IMR-90 (cell line): ENCODE measurements at regions not wholly inside any gene's neighbourhood (a gene's known extent, or its start where the extent isn't known, plus 50 kb on each side); places are given as distances from the start of the nearest gene placed in this dataset.

Source experiments
- ATAC-seq: fragments of 200-7000 bp; cut with Tn5 transposase; 2 replicates; pipeline ENCODE4 v1.9.1; 2020; ENCODE audit warnings: low read depth, mild to moderate bottlenecking, moderate library complexity
- BruUV-seq: library from RNA; stranded (reverse); fragments of 400-500 nt; replicated peaks from 2 replicates; lab custom pipeline; 2021; lab: Mats Ljungman, UMichigan
- CTCF ChIA-PET: fragments of 300-600 bp; formaldehyde crosslinking; extraction: SDS; loops from one replicate; lab custom pipeline; 2021; ENCODE audit warnings: antibody characterized with exemption; lab: Yijun Ruan, JAX
- POLR2A ChIA-PET: fragments of 300-600 bp; sonication (Branson Sonifier 250); formaldehyde crosslinking; loops from one replicate; lab custom pipeline; 2022; ENCODE audit warnings: antibody characterized with exemption; ENCODE audit not compliant: unreplicated experiment; lab: Charles Lee
- DNase-seq: peaks from one replicate; pipeline ENCODE4 v3.0.0; 2013
- H2AFZ ChIP-seq: replicated peaks from 2 replicates; pipeline ENCODE3; 2013; ENCODE audit warnings: low read length, mild to moderate bottlenecking; ENCODE audit not compliant: poor library complexity
- H2AK5ac ChIP-seq: 2 replicates; pipeline ENCODE4 v1.6.1; 2013; ENCODE audit warnings: low read depth, low read length, inconsistent platforms
- H2AK9ac ChIP-seq: replicated peaks from 2 replicates; pipeline ENCODE3; 2013; ENCODE audit warnings: mild to moderate bottlenecking, low read depth, low read length, moderate library complexity; ENCODE audit not compliant: poor library complexity
- H2BK120ac ChIP-seq: 2 replicates; pipeline ENCODE4 v1.6.1; 2013; ENCODE audit warnings: low read depth, low read length, inconsistent platforms
- H2BK15ac ChIP-seq: 3 replicates; pipeline ENCODE4 v1.6.1; 2013; ENCODE audit warnings: low read depth, low read length, inconsistent platforms
- H2BK20ac ChIP-seq: 2 replicates; pipeline ENCODE4 v1.6.1; 2013; ENCODE audit warnings: low read depth, mild to moderate bottlenecking, inconsistent platforms, low read length, moderate library complexity
- H2BK5ac ChIP-seq: 2 replicates; pipeline ENCODE4 v1.6.1; 2013; ENCODE audit warnings: mild to moderate bottlenecking, low read depth, low read length, inconsistent platforms; ENCODE audit not compliant: poor library complexity, severe bottlenecking
- H3K14ac ChIP-seq: replicated peaks from 2 replicates; pipeline ENCODE4 v1.6.1; 2013; ENCODE audit warnings: low read depth, low read length, inconsistent platforms
- H3K18ac ChIP-seq: 2 replicates; pipeline ENCODE4 v1.6.1; 2013; ENCODE audit warnings: low read depth, low read length, control low read depth
- H3K23ac ChIP-seq: 2 replicates; pipeline ENCODE4 v1.6.1; 2013; ENCODE audit warnings: low read depth, low read length, inconsistent platforms
- H3K27ac ChIP-seq: 2 replicates; pipeline ENCODE4 v1.5.1; 2013; ENCODE audit warnings: mild to moderate bottlenecking, control low read depth, low read length; ENCODE audit not compliant: insufficient read depth
- H3K27me3 ChIP-seq: 2 replicates; pipeline ENCODE4 v1.6.1; 2013; ENCODE audit warnings: low read length; ENCODE audit not compliant: control insufficient read depth, insufficient read depth
- H3K36me3 ChIP-seq: 2 replicates; pipeline ENCODE4 v1.6.1; 2013; ENCODE audit warnings: low read length, mixed read lengths; ENCODE audit not compliant: control insufficient read depth, insufficient read depth
- H3K4ac ChIP-seq: 2 replicates; pipeline ENCODE4 v1.6.1; 2013; ENCODE audit warnings: low read depth, low read length, inconsistent platforms
- H3K4me1 ChIP-seq: 2 replicates; pipeline ENCODE4 v1.6.1; 2013; ENCODE audit warnings: low read length, mixed read lengths; ENCODE audit not compliant: control insufficient read depth, insufficient read depth
- H3K4me2 ChIP-seq: 2 replicates; pipeline ENCODE4 v1.6.1; 2013; ENCODE audit warnings: low read depth, mild to moderate bottlenecking, control low read depth, low read length, moderate library complexity
- H3K4me3 ChIP-seq: 2 replicates; pipeline ENCODE4 v1.5.1; 2013; ENCODE audit warnings: low read depth, mild to moderate bottlenecking, control low read depth, low read length, moderate library complexity; ENCODE audit not compliant: insufficient read depth
- H3K56ac ChIP-seq: 2 replicates; pipeline ENCODE4 v1.6.1; 2013; ENCODE audit warnings: low read length, inconsistent platforms; ENCODE audit not compliant: insufficient read depth; ENCODE audit errors: extremely low read depth
- H3K79me1 ChIP-seq, 2 experiments: 2 replicates each; pipeline ENCODE4 v1.6.1; 2013; ENCODE audit warnings: low read length in 2 of 2, inconsistent platforms in 1 of 2, low read depth in 1 of 2
- H3K9ac ChIP-seq: 2 replicates; pipeline ENCODE4 v1.6.1; 2013; ENCODE audit warnings: low read depth, low read length, control low read depth
- H3K9me1 ChIP-seq: 2 replicates; pipeline ENCODE4 v1.6.1; 2013; ENCODE audit warnings: low read length, inconsistent platforms; ENCODE audit not compliant: insufficient read depth
- H3K9me3 ChIP-seq: 2 replicates; pipeline ENCODE4 v1.6.1; 2013; ENCODE audit warnings: low read length; ENCODE audit not compliant: control insufficient read depth, insufficient read depth
- H4K20me1 ChIP-seq: 2 replicates; pipeline ENCODE4 v1.6.1; 2013; ENCODE audit warnings: low read length, inconsistent platforms; ENCODE audit not compliant: insufficient read depth
- H4K5ac ChIP-seq: 2 replicates; pipeline ENCODE4 v1.6.1; 2013; ENCODE audit warnings: mild to moderate bottlenecking, low read depth, low read length, control low read depth
- H4K8ac ChIP-seq, 2 experiments: 2 replicates each; pipeline ENCODE4 v1.6.1; 2013; ENCODE audit warnings: low read depth in 2 of 2, low read length in 2 of 2, control low read depth in 1 of 2, inconsistent platforms in 1 of 2
- H4K91ac ChIP-seq: 2 replicates; pipeline ENCODE4 v1.6.1; 2013; ENCODE audit warnings: low read depth, low read length, inconsistent platforms; ENCODE audit not compliant: insufficient read depth
- BHLHE40 ChIP-seq: fragments of 150-350 bp; IDR thresholded peaks from 2 replicates; pipeline ENCODE4 v1.6.1; 2016; ENCODE audit warnings: mild to moderate bottlenecking, low read depth, low read length
- CEBPB ChIP-seq: IDR thresholded peaks from 2 replicates; pipeline ENCODE4 v1.6.1; 2012; ENCODE audit warnings: low read depth, low read length, improper control_type of control experiment
- CTCF ChIP-seq: conservative IDR thresholded peaks from 2 replicates; pipeline ENCODE4 v1.5.1; 2012; ENCODE audit warnings: mild to moderate bottlenecking, low read depth, low read length, improper control_type of control experiment
- FOS ChIP-seq: fragments of 150-350 bp; IDR thresholded peaks from 2 replicates; pipeline ENCODE4 v1.6.1; 2016; ENCODE audit warnings: low read depth, low read length
- MAFK ChIP-seq: IDR thresholded peaks from 2 replicates; pipeline ENCODE4 v1.6.1; 2012; ENCODE audit warnings: low read depth, low read length, improper control_type of control experiment
- NFE2L2 ChIP-seq: fragments of 150-350 bp; IDR thresholded peaks from 2 replicates; pipeline ENCODE4 v1.6.1; 2016; ENCODE audit warnings: low read depth, mild to moderate bottlenecking, low read length
- POLR2A ChIP-seq: IDR thresholded peaks from 2 replicates; pipeline ENCODE4 v1.6.1; 2012; ENCODE audit warnings: mild to moderate bottlenecking, low read depth, low read length
- RAD21 ChIP-seq: IDR thresholded peaks from 2 replicates; pipeline ENCODE4 v1.6.1; 2012; ENCODE audit warnings: low read length, improper control_type of control experiment
- RCOR1 ChIP-seq: IDR thresholded peaks from 2 replicates; pipeline ENCODE4 v1.6.1; 2012; ENCODE audit warnings: mild to moderate bottlenecking, low read length, improper control_type of control experiment; ENCODE audit not compliant: insufficient replicate concordance
- USF2 ChIP-seq: fragments of 150-350 bp; IDR thresholded peaks from 2 replicates; pipeline ENCODE4 v1.6.1; 2017; ENCODE audit warnings: mild to moderate bottlenecking, antibody characterized with exemption, low read length, low read depth
- WGBS, 2 experiments: methylation state at CpG; one replicate each; pipeline versions ENCODE4 v1.1.5 to v1.1.7; 2013; ENCODE audit warnings: missing lambda C conversion rate in 2 of 2; ENCODE audit not compliant: insufficient read length in 1 of 2; ENCODE audit errors: extremely low coverage in 2 of 2; 5-methylcytosine and 5-hydroxymethylcytosine counted together
- dilution Hi-C: fragments of 300-500 bp; cut with HindIII; formaldehyde crosslinking; loops from one replicate; pipeline ENCODE4 v1.14.3; 2018; ENCODE audit warnings: low sequenced_read_pairs; ENCODE audit not compliant: unreplicated experiment
- in situ Hi-C: fragments of 300-500 bp; cut with MboI; formaldehyde crosslinking; loops from 3 replicates; pipeline ENCODE4 v1.14.3; 2019; ENCODE audit warnings: low sequenced_read_pairs, inconsistent platforms, mixed read lengths
- intact Hi-C: fragments of 100-400 bp; cut with micrococcal nuclease; formaldehyde crosslinking; loops from 2 replicates; pipeline ENCODE4 v1.10.0; 2022

GRCh38 chr10:131580674-131581073 is 269.2 kb upstream of the TCERG1L start:
- Histone ChIP-seq H3K4me3 (no peak overlapping the region), H3K9me1 (no peaks in the 10 kb centered on the region), H2AK9ac (no peak overlapping the region), H2BK5ac (no peak overlapping the region), H3K4me2 (no peak overlapping the region), H2AFZ (no peak overlapping the region), H2BK120ac (no peak overlapping the region), H2AK5ac (no peak overlapping the region), H3K27me3 (no peaks in the 10 kb centered on the region), H3K14ac (no peak overlapping the region), H3K27ac (no peak overlapping the region), H3K4me1 (no peaks in the 10 kb centered on the region), H2BK20ac (no peak overlapping the region), H3K9ac (no peak overlapping the region), H2BK15ac (no peak overlapping the region), H3K9me3 (peaks cover 35% of the 10 kb centered on the region), H4K20me1 (no peaks in the 10 kb centered on the region), H3K36me3 (no peaks in the 10 kb centered on the region), H4K8ac (no peak overlapping the region), H3K18ac (no peak overlapping the region), H4K5ac (no peak overlapping the region), H3K79me1 (no peaks in the 10 kb centered on the region), H3K23ac (no peak overlapping the region), H3K4ac (no peak overlapping the region), H4K91ac (no peak overlapping the region), H3K56ac (no peak overlapping the region)
- no CpG with 5 or more reads among the region's 3 CpGs for WGBS, 2 experiments
- ATAC-seq (no peak), DNase-seq (no peak)
- POLR2A ChIA-PET = no interaction called here
- intact Hi-C loops = no loop called here
- no peak for TF ChIP-seq USF2
- no peak for TF ChIP-seq POLR2A
- TF ChIP-seq NFE2L2 = no peak
- TF ChIP-seq CEBPB = no peak
- TF ChIP-seq CTCF = no peak
- no peak for TF ChIP-seq FOS
- no peak for TF ChIP-seq RAD21
- no peak for TF ChIP-seq MAFK
- no peak for TF ChIP-seq BHLHE40
- TF ChIP-seq RCOR1 = no peak
- CTCF ChIA-PET = no interaction called here
- no TSS peak for BruUV-seq
- dilution Hi-C loops = no loop called here
- in situ Hi-C loops = no loop called here
